H9 (cell line): ENCODE measurements at regions not wholly inside any gene's neighbourhood (a gene's known extent, or its start where the extent isn't known, plus 50 kb on each side); places are given as distances from the start of the nearest gene placed in this dataset.

Experiments
- DNase-seq: peaks from one replicate; pipeline ENCODE4 v3.0.0-alpha.2; 2017
- H2AFZ ChIP-seq: one replicate; pipeline ENCODE4 v1.6.1; 2013; ENCODE audit warnings: mild to moderate bottlenecking, low read length, control low read depth, moderate library complexity
- H2AK5ac ChIP-seq: 2 replicates; pipeline ENCODE4 v1.6.1; 2013; ENCODE audit warnings: low read length, control low read depth, mixed read lengths; ENCODE audit not compliant: insufficient read length
- H2BK120ac ChIP-seq: one replicate; pipeline ENCODE4 v1.6.1; 2013; ENCODE audit warnings: low read depth, mild to moderate bottlenecking, low read length, control low read depth, inconsistent platforms; ENCODE audit not compliant: poor library complexity, severe bottlenecking
- H2BK12ac ChIP-seq: 2 replicates; pipeline ENCODE4 v1.6.1; 2013; ENCODE audit warnings: low read length, control low read depth, mixed read lengths, low read depth; ENCODE audit not compliant: insufficient read length
- H2BK15ac ChIP-seq: 2 replicates; pipeline ENCODE4 v1.6.1; 2013; ENCODE audit warnings: low read depth, low read length, control low read depth
- H2BK20ac ChIP-seq: one replicate; pipeline ENCODE4 v1.6.1; 2013; ENCODE audit warnings: low read depth, mild to moderate bottlenecking, low read length, control low read depth, inconsistent platforms; ENCODE audit not compliant: poor library complexity, severe bottlenecking
- H2BK5ac ChIP-seq: 2 replicates; pipeline ENCODE4 v1.6.1; 2013; ENCODE audit warnings: low read length, control low read depth, mixed read lengths; ENCODE audit not compliant: insufficient read length
- H3K14ac ChIP-seq: 2 replicates; pipeline ENCODE4 v1.6.1; 2013; ENCODE audit warnings: low read length, control low read depth; ENCODE audit not compliant: insufficient read depth
- H3K18ac ChIP-seq: 2 replicates; pipeline ENCODE4 v1.6.1; 2013; ENCODE audit warnings: low read depth, mild to moderate bottlenecking, mixed read lengths, low read length, control low read depth; ENCODE audit not compliant: insufficient read length
- H3K23ac ChIP-seq: 2 replicates; pipeline ENCODE4 v1.6.1; 2013; ENCODE audit warnings: low read length, control low read depth, mixed read lengths, low read depth; ENCODE audit not compliant: insufficient read length
- H3K23me2 ChIP-seq: 2 replicates; pipeline ENCODE4 v1.6.1; 2013; ENCODE audit warnings: low read depth, mild to moderate bottlenecking, mixed read lengths, low read length, control low read depth; ENCODE audit not compliant: insufficient read length, poor library complexity, severe bottlenecking
- H3K27ac ChIP-seq: 2 replicates; pipeline ENCODE4 v1.5.1; 2013; ENCODE audit warnings: low read length, control low read depth, mixed read lengths, low read depth; ENCODE audit not compliant: insufficient read length
- H3K27me3 ChIP-seq: 2 replicates; pipeline ENCODE4 v1.6.1; 2013; ENCODE audit warnings: low read length, control low read depth, inconsistent platforms; ENCODE audit not compliant: insufficient read depth
- H3K4ac ChIP-seq: 2 replicates; pipeline ENCODE4 v1.6.1; 2013; ENCODE audit warnings: low read depth, mild to moderate bottlenecking, control low read depth, inconsistent platforms, low read length, moderate library complexity
- H3K4me1 ChIP-seq: 2 replicates; pipeline ENCODE4 v1.6.1; 2013; ENCODE audit warnings: low read length, control low read depth, inconsistent platforms; ENCODE audit not compliant: insufficient read depth
- H3K4me2 ChIP-seq: 2 replicates; pipeline ENCODE4 v1.6.1; 2013; ENCODE audit warnings: low read length, control low read depth, mixed read lengths; ENCODE audit not compliant: insufficient read length, insufficient read depth
- H3K56ac ChIP-seq: 2 replicates; pipeline ENCODE4 v1.6.1; 2013; ENCODE audit warnings: low read depth, mild to moderate bottlenecking, mixed read lengths, low read length, control low read depth; ENCODE audit not compliant: insufficient read length
- H3K79me1 ChIP-seq: 2 replicates; pipeline ENCODE4 v1.6.1; 2013; ENCODE audit warnings: low read depth, mild to moderate bottlenecking, moderate library complexity, low read length, control low read depth, inconsistent platforms; ENCODE audit not compliant: insufficient read depth, poor library complexity, severe bottlenecking
- H3K79me2 ChIP-seq: 2 replicates; pipeline ENCODE4 v1.6.1; 2013; ENCODE audit warnings: low read length, control low read depth, inconsistent platforms; ENCODE audit not compliant: insufficient read depth
- H3K9ac ChIP-seq: 2 replicates; pipeline ENCODE4 v1.6.1; 2013; ENCODE audit warnings: low read length, control low read depth, mixed read lengths; ENCODE audit not compliant: insufficient read length; ENCODE audit errors: extremely low read depth
- H3K9me3 ChIP-seq: one replicate; pipeline ENCODE4 v1.6.1; 2013; ENCODE audit warnings: low read depth, low read length, inconsistent platforms; ENCODE audit not compliant: control insufficient read depth
- H3T11ph ChIP-seq: one replicate; pipeline ENCODE4 v1.6.1; 2013; ENCODE audit warnings: mild to moderate bottlenecking, low read length, control low read depth, inconsistent platforms
- H4K20me1 ChIP-seq: one replicate; pipeline ENCODE4 v1.6.1; 2013; ENCODE audit not compliant: control insufficient read depth, insufficient read length, insufficient read depth
- H4K5ac ChIP-seq: 2 replicates; pipeline ENCODE4 v1.6.1; 2013; ENCODE audit warnings: low read depth, mild to moderate bottlenecking, mixed read lengths, low read length, control low read depth; ENCODE audit not compliant: insufficient read length
- H4K8ac ChIP-seq: replicated peaks from 2 replicates; pipeline ENCODE4 v1.6.1; 2013; ENCODE audit warnings: low read length, control low read depth, mixed read lengths, low read depth; ENCODE audit not compliant: insufficient read length
- H4K91ac ChIP-seq: 2 replicates; pipeline ENCODE4 v1.6.1; 2013; ENCODE audit warnings: low read depth, mild to moderate bottlenecking, moderate library complexity, mixed read lengths, low read length, control low read depth; ENCODE audit not compliant: insufficient read length
- H3K27ac Mint-ChIP-seq, 3 experiments: 2 replicates in 2 of 3; 3 replicates in 1 of 3; pipeline ENCODE4 v1.8.0; 2020 to 2021; ENCODE audit warnings: mixed read lengths in 3 of 3, mild to moderate bottlenecking in 1 of 3, moderate library complexity in 1 of 3
- H3K27me3 Mint-ChIP-seq: 2 replicates; pipeline ENCODE4 v1.8.0; 2021; ENCODE audit warnings: low read depth, mild to moderate bottlenecking, moderate library complexity, mixed read lengths
- H3K36me3 Mint-ChIP-seq, 3 experiments: 2 replicates in 2 of 3; 3 replicates in 1 of 3; pipeline ENCODE4 v1.8.0; 2020 to 2021; ENCODE audit warnings: low read depth in 3 of 3, mixed read lengths in 3 of 3; ENCODE audit not compliant: insufficient read depth in 1 of 3
- H3K4me1 Mint-ChIP-seq, 2 experiments: 2 replicates each; pipeline ENCODE4 v1.8.0; 2020; ENCODE audit warnings: mixed read lengths in 2 of 2
- H3K4me3 Mint-ChIP-seq, 2 experiments: 2 replicates in 1 of 2; 3 replicates in 1 of 2; pipeline ENCODE4 v1.8.0; 2020 to 2021; ENCODE audit warnings: mild to moderate bottlenecking in 2 of 2, mixed read lengths in 2 of 2, moderate library complexity in 1 of 2
- H3K9me3 Mint-ChIP-seq, 2 experiments: 2 replicates in 1 of 2; 3 replicates in 1 of 2; pipeline ENCODE4 v1.8.0; 2020; ENCODE audit warnings: mild to moderate bottlenecking in 2 of 2, mixed read lengths in 2 of 2, moderate library complexity in 1 of 2
- WGBS: extraction: QIAGEN DNeasy Blood & Tissue Kit; methylation state at CpG from one replicate; pipeline ENCODE4 v1.1.7; 2013; ENCODE audit warnings: missing lambda C conversion rate, low lambda C conversion rate, mixed read lengths; ENCODE audit not compliant: insufficient read length; ENCODE audit errors: extremely low coverage; 5-methylcytosine and 5-hydroxymethylcytosine counted together
- TF ChIP-seq, protein P1 (sequence below): fragments of 200-600 bp; sonication (generic); conservative IDR thresholded peaks from 3 replicates; pipeline ENCODE4 v1.8.0; 2021; ENCODE audit warnings: antibody characterized with exemption, mild to moderate bottlenecking

GRCh38 chr7:156074084-156074483 lies 261.8 kb upstream of the SHH start:
- Histone ChIP-seq H3T11ph (no peak overlapping the region), H3K14ac (no peak overlapping the region), H3K23me2 (no peaks in the 10 kb centered on the region), H3K4me2 (no peak overlapping the region), H2BK120ac (no peak overlapping the region), H2BK15ac (no peak overlapping the region), H3K79me2 (no peaks in the 10 kb centered on the region), H3K9me3 (no peaks in the 10 kb centered on the region), H4K5ac (no peak overlapping the region), H4K91ac (no peak overlapping the region), H2BK12ac (no peak overlapping the region), H3K4ac (no peak overlapping the region), H4K8ac (no peak overlapping the region), H3K79me1 (no peaks in the 10 kb centered on the region), H2BK5ac (no peak overlapping the region), H3K4me1 (no peaks in the 10 kb centered on the region), H2AK5ac (no peak overlapping the region), H2AFZ (no peak overlapping the region), H3K27ac (no peak overlapping the region), H2BK20ac (no peak overlapping the region), H4K20me1 (no peaks in the 10 kb centered on the region), H3K23ac (no peak overlapping the region), H3K18ac (no peak overlapping the region), H3K56ac (no peak overlapping the region), H3K27me3 (no peaks in the 10 kb centered on the region), H3K9ac (no peak overlapping the region)
- no CpG with 5 or more reads among the region's 11 CpGs for WGBS
- Mint-ChIP-seq H3K4me1 (no peaks in the 10 kb centered on the region; a peak in 1 of 4 replicates), H3K36me3 (no peaks in the 10 kb centered on the region; a peak in 1 of 7 replicates), H3K27ac (no peak overlapping the region), H3K4me3 (no peak overlapping the region), H3K27me3 (peaks cover 2% of the 10 kb centered on the region), H3K9me3 (peaks cover 3% of the 10 kb centered on the region in 2 experiments; a peak in 2 of 5 replicates)
- no peak for DNase-seq
- TF ChIP-seq, protein P1, sequence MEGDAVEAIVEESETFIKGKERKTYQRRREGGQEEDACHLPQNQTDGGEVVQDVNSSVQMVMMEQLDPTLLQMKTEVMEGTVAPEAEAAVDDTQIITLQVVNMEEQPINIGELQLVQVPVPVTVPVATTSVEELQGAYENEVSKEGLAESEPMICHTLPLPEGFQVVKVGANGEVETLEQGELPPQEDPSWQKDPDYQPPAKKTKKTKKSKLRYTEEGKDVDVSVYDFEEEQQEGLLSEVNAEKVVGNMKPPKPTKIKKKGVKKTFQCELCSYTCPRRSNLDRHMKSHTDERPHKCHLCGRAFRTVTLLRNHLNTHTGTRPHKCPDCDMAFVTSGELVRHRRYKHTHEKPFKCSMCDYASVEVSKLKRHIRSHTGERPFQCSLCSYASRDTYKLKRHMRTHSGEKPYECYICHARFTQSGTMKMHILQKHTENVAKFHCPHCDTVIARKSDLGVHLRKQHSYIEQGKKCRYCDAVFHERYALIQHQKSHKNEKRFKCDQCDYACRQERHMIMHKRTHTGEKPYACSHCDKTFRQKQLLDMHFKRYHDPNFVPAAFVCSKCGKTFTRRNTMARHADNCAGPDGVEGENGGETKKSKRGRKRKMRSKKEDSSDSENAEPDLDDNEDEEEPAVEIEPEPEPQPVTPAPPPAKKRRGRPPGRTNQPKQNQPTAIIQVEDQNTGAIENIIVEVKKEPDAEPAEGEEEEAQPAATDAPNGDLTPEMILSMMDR, result no peak
